Loucy (cell line): ENCODE measurements at regions not wholly inside any gene's neighbourhood (a gene's known extent, or its start where the extent isn't known, plus 50 kb on each side); places are given as distances from the start of the nearest gene placed in this dataset.

Source experiments
- H2AFZ ChIP-seq: fragments of 200-600 bp; sonication (generic); 2 replicates; pipeline ENCODE4 v1.6.0; 2016; ENCODE audit warnings: antibody characterized with exemption, mild to moderate bottlenecking, low read length, moderate library complexity
- H3F3A ChIP-seq: fragments of 200-600 bp; 2 replicates; pipeline ENCODE4 v1.6.0; 2016; ENCODE audit warnings: antibody characterized with exemption, low read depth, mild to moderate bottlenecking
- H3K27me3 ChIP-seq: fragments of 200-600 bp; sonication (generic); 2 replicates; pipeline ENCODE4 v1.6.1; 2014; ENCODE audit warnings: low read length, mild to moderate bottlenecking; ENCODE audit not compliant: insufficient read depth, poor library complexity, severe bottlenecking
- H3K36me3 ChIP-seq: fragments of 200-600 bp; sonication (generic); 2 replicates; pipeline ENCODE4 v1.6.1; 2016; ENCODE audit warnings: low read length; ENCODE audit not compliant: insufficient read depth
- H3K4me1 ChIP-seq: fragments of 200-600 bp; sonication (generic); 2 replicates; pipeline ENCODE4 v1.5.1; 2014; ENCODE audit warnings: low read length, mild to moderate bottlenecking; ENCODE audit not compliant: insufficient read depth, poor library complexity, severe bottlenecking
- H3K4me2 ChIP-seq: fragments of 200-600 bp; sonication (generic); 2 replicates; pipeline ENCODE4 v1.6.0; 2014; ENCODE audit warnings: antibody characterized with exemption, low read length, low read depth, mild to moderate bottlenecking; ENCODE audit not compliant: poor library complexity, severe bottlenecking
- H3K4me3 ChIP-seq: fragments of 200-600 bp; sonication (generic); 2 replicates; pipeline ENCODE4 v1.5.1; 2014; ENCODE audit warnings: low read length, mild to moderate bottlenecking, mixed read lengths; ENCODE audit not compliant: poor library complexity, severe bottlenecking
- H3K79me2 ChIP-seq: fragments of 200-600 bp; sonication (generic); 2 replicates; pipeline ENCODE4 v1.6.1; 2014; ENCODE audit warnings: low read length; ENCODE audit not compliant: insufficient read depth
- H3K9ac ChIP-seq: fragments of 200-600 bp; sonication (generic); 2 replicates; pipeline ENCODE4 v1.6.0; 2014; ENCODE audit warnings: mild to moderate bottlenecking, low read depth, low read length, moderate library complexity; ENCODE audit not compliant: poor library complexity, severe bottlenecking
- H3K9me2 ChIP-seq: fragments of 200-600 bp; sonication (generic); replicated peaks from 2 replicates; pipeline ENCODE4 v1.6.1; 2016; ENCODE audit warnings: low read depth, low read length, mixed read lengths
- H3K9me3 ChIP-seq: fragments of 200-600 bp; sonication (generic); 2 replicates; pipeline ENCODE4 v1.6.1; 2014; ENCODE audit warnings: mild to moderate bottlenecking, antibody characterized with exemption, low read length, low read depth; ENCODE audit not compliant: insufficient read depth
- H4K20me1 ChIP-seq: fragments of 200-600 bp; sonication (generic); 2 replicates; pipeline ENCODE4 v1.6.0; 2014; ENCODE audit warnings: antibody characterized with exemption, low read length, mild to moderate bottlenecking; ENCODE audit not compliant: insufficient read depth, poor library complexity, severe bottlenecking
- CTCF ChIP-seq: fragments of 200-600 bp; sonication (generic); conservative IDR thresholded peaks from 2 replicates; pipeline ENCODE4 v1.5.1; 2014; ENCODE audit warnings: mild to moderate bottlenecking, antibody characterized with exemption, low read length
- EZH2phosphoT487 ChIP-seq: fragments of 200-600 bp; IDR thresholded peaks from 2 replicates; pipeline ENCODE4 v1.6.1; 2018; ENCODE audit warnings: antibody characterized with exemption, mild to moderate bottlenecking, moderate library complexity, borderline replicate concordance

- H3K79me2 ChIP-seq = no peaks in the 10 kb centered on the region
- TF ChIP-seq EZH2phosphoT487 (no peak), CTCF (no peak)
- H3K9ac ChIP-seq = no peak overlapping the region
- no peaks in the 10 kb centered on the region for H3K27me3 ChIP-seq
- no peak overlapping the region for H3K4me3 ChIP-seq
- H3F3A ChIP-seq = no peaks in the 10 kb centered on the region
- no peaks in the 10 kb centered on the region for H3K36me3 ChIP-seq
- H3K4me2 ChIP-seq = no peak overlapping the region
- no peaks in the 10 kb centered on the region for H3K9me2 ChIP-seq
- H3K4me1 ChIP-seq = no peaks in the 10 kb centered on the region
- H4K20me1 ChIP-seq = no peaks in the 10 kb centered on the region
- H2AFZ ChIP-seq = no peak overlapping the region
- H3K9me3 ChIP-seq = no peaks in the 10 kb centered on the region
These were observed 232.0 kb upstream of the FAM174A start for GRCh38 chr5:100303216-100303615.

- Histone ChIP-seq H3K79me2 (no peaks in the 10 kb centered on the region), H3K4me3 (no peak overlapping the region), H3K4me1 (no peaks in the 10 kb centered on the region), H3K4me2 (no peak overlapping the region), H3F3A (no peaks in the 10 kb centered on the region), H3K36me3 (no peaks in the 10 kb centered on the region), H3K27me3 (no peaks in the 10 kb centered on the region), H4K20me1 (no peaks in the 10 kb centered on the region), H3K9ac (no peak overlapping the region), H3K9me3 (no peaks in the 10 kb centered on the region), H3K9me2 (no peaks in the 10 kb centered on the region), H2AFZ (no peak overlapping the region)
- TF ChIP-seq EZH2phosphoT487 (no peak), CTCF (no peak)
These were observed 235.9 kb upstream of the FAM174A start for GRCh38 chr5:100299261-100299660.

- Histone ChIP-seq H3K4me3 (no peak overlapping the region), H3K4me2 (no peak overlapping the region), H3K9me3 (no peaks in the 10 kb centered on the region), H3K9me2 (no peaks in the 10 kb centered on the region), H3K4me1 (no peaks in the 10 kb centered on the region), H3K36me3 (no peaks in the 10 kb centered on the region), H3F3A (no peaks in the 10 kb centered on the region), H3K79me2 (no peaks in the 10 kb centered on the region), H2AFZ (no peak overlapping the region), H3K9ac (no peak overlapping the region), H4K20me1 (no peaks in the 10 kb centered on the region), H3K27me3 (no peaks in the 10 kb centered on the region)
- TF ChIP-seq EZH2phosphoT487 (no peak), CTCF (no peak)
These were observed 259.1 kb upstream of the FAM174A start for GRCh38 chr5:100276071-100276470.
